Breast epithelium (tissue), 3 donors: ENCODE measurements at regions not wholly inside any gene's neighbourhood (a gene's known extent, or its start where the extent isn't known, plus 50 kb on each side); places are given as distances from the start of the nearest gene placed in this dataset.

ENCODE experiments used
- CTCF ChIP-seq, 3 donors: fragments of 450-650 bp; IDR thresholded peaks; one replicate each; pipeline ENCODE4 v1.5.1; 2016 to 2017; ENCODE audit warnings: antibody characterized with exemption in 3 of 3, mild to moderate bottlenecking in 3 of 3, moderate library complexity in 3 of 3
- POLR2A ChIP-seq: fragments of 450-650 bp; IDR thresholded peaks from one replicate; pipeline ENCODE4 v1.6.1; 2016; ENCODE audit warnings: antibody characterized with exemption, mild to moderate bottlenecking, moderate library complexity

- TF ChIP-seq CTCF (IDR thresholded peaks at IDR 0.05) (no peak), POLR2A (no peak)
Observed at GRCh38 chr7:68348401-68348800, 1249.9 kb upstream of the AUTS2 start.
